ENCODE measurements at regions not wholly inside any gene's neighbourhood (a gene's known extent, or its start where the extent isn't known, plus 50 kb on each side); places are given as distances from the start of the nearest gene placed in this dataset.

- TF ChIP-seq CTCF (IDR thresholded peaks at IDR 0.05; ENCODE audit: low read length) (no peak), EZH2 (optimal IDR thresholded peaks at IDR 0.05; ENCODE audit: low read depth, low read length) (no peak), EZH2phosphoT487 (IDR thresholded peaks at IDR 0.05; ENCODE audit: low read length) (no peak)
These were observed 328.2 kb upstream of the JAG1 start for GRCh38 chr20:11001764-11002540.
